Activated CD8-positive, alpha-beta memory T cell treated with anti-CD3 and anti-CD28 coated beads, Interleukin-2, amount 50 U/mL, for 4 hours (primary cell): ENCODE measurements at regions not wholly inside any gene's neighbourhood (a gene's known extent, or its start where the extent isn't known, plus 50 kb on each side); places are given as distances from the start of the nearest gene placed in this dataset.

Source experiments
- DNase-seq: peaks from one replicate; pipeline ENCODE4 v3.0.0-alpha.2; 2020

GRCh38 chr1:14474856-14475255, 123.6 kb upstream of the KAZN start:
- no peak for DNase-seq

- DNase-seq, result no peak
These were observed 122.1 kb upstream of the KAZN start for GRCh38 chr1:14476170-14476955.

- DNase-seq, result no peak
These were observed 120.4 kb upstream of the KAZN start for GRCh38 chr1:14478120-14478519.

- no peak for DNase-seq
These were observed 118.6 kb upstream of the KAZN start for GRCh38 chr1:14479865-14480264.

- DNase-seq, result no peak
These were observed 115.6 kb upstream of the KAZN start for GRCh38 chr1:14482784-14483450.

- no peak for DNase-seq
These were observed 113.2 kb upstream of the KAZN start for GRCh38 chr1:14485285-14485684.

- no peak for DNase-seq
These were observed 111.9 kb upstream of the KAZN start for GRCh38 chr1:14486401-14487201.

- DNase-seq, result no peak
These were observed 110.8 kb upstream of the KAZN start for GRCh38 chr1:14487671-14488070.

- DNase-seq, result no peak
These were observed 103.6 kb upstream of the KAZN start for GRCh38 chr1:14494911-14495310.

- no peak for DNase-seq
These were observed 103.1 kb upstream of the KAZN start for GRCh38 chr1:14495381-14495780.

GRCh38 chr1:14495996-14496395, 102.5 kb upstream of the KAZN start:
- no peak for DNase-seq

GRCh38 chr1:14498839-14499238, 99.6 kb upstream of the KAZN start:
- DNase-seq, result no peak

- no peak for DNase-seq
These were observed 99.0 kb upstream of the KAZN start for GRCh38 chr1:14499312-14500040.

GRCh38 chr1:14500041-14500440, 98.4 kb upstream of the KAZN start:
- DNase-seq, result no peak

GRCh38 chr1:14500912-14501311, 97.6 kb upstream of the KAZN start:
- no peak for DNase-seq

GRCh38 chr1:14504517-14504916, 94.0 kb upstream of the KAZN start:
- DNase-seq, result no peak

GRCh38 chr1:14506471-14507255, 91.8 kb upstream of the KAZN start:
- no peak for DNase-seq

GRCh38 chr1:14507262-14507661, 91.2 kb upstream of the KAZN start:
- no peak for DNase-seq

GRCh38 chr1:14508613-14509012, 89.9 kb upstream of the KAZN start:
- DNase-seq, result no peak

- DNase-seq, result no peak
These were observed 87.3 kb upstream of the KAZN start for GRCh38 chr1:14511166-14511680.

GRCh38 chr1:14511796-14512585, 86.5 kb upstream of the KAZN start:
- no peak for DNase-seq
